NCI-H2029 (cell line): ENCODE measurements at regions not wholly inside any gene's neighbourhood (a gene's known extent, or its start where the extent isn't known, plus 50 kb on each side); places are given as distances from the start of the nearest gene placed in this dataset.
A peak's percentile ranks its signal among the peaks of the same experiment; 100 is the strongest.

Experiments
- DNase-seq: peaks from one replicate; lab custom pipeline; 2025; lab: John Stamatoyannopoulos, UW

DNA sequence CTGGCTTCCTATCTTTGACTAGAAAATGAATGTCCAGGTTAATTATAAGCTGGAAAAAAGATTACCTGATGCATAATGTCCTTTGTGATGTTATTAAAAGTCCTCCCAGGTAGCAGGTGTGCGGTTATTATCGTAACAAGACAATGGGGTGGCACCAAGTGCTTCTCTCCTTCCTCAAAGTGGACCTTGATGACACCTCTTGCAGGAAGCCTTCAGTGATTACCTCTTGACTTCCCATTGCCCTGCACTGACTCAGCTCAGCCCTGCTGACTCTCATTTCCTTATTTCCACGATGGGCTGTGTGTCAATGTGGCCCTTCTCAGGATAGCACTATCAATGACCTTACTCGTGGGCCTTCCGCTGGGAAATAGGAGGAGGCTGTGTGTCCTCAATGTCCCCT is 477.4 kb upstream of the CCL2 start:
- no peak for DNase-seq

DNA sequence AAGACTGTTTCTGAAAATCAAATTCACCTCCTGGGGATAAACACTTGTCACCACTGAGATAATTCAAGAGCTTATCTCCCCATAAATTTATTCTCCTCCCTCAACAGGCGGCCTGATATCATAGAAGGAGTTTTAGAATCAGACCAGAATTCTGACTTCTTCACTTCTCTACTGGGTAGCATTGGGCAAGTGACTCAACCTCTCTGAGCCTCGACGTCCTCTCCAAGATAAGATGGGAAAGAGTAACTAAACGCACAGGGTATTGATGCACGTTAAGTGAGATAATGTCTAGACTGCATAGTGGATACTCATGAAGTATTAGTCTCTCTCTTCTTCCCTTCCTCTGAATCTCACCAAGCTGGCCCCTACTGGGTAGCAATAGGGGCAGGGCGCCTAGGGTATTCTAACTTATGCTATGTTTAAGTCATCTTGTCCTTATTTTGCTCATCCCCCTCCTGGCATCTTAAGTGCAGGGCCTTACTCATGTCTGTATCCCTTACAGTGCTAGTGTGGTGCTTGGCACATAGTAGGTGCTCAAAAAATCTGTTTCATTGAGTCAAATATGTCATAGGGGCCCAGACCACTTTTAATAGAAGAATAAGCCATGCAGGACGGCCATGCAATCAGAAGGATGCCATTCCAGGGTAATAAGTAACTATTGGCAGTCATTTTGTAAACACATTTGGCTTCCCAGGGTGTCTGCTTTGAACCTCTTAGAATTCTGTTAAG is 476.4 kb upstream of the CCL2 start:
- DNase-seq, result no peak

DNA sequence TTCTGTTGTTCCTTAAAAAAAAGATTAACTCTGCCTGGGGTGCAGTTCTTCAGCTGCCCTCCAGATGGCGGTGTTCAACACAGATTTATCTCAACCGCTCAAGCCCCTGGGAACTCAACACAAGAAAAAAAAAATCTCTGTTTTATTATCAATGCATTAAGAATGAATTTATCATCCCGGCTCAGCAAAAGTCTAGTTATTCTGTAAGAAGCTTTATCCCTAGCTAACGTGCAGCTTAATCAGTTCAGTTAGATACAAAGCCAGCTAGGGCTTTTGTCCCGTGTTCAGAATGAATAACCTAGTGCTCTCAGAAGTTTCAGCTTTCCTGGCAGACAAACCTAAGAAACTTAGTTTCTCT is 475.9 kb upstream of the CCL2 start:
- DNase-seq, result peak; percentile 7

DNA sequence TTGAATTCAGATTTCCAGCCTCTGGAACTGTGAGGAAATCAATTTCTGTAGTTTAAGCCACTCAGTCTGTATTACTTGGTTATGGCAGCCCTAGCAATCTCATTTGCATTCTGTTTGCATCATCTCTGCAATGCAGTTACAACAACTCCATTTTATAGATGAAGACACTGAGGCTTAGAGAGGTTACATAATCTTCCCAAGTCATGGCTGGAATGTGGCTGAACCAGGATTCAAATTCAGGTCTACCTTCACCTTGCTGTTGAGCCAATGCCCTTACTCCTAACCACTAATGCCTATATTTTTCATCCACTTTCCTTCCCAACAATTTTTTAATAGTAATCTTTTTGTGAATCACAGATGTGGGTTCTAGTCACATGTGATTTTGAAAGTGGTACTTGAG is 469.8 kb upstream of the CCL2 start:
- no peak for DNase-seq

DNA sequence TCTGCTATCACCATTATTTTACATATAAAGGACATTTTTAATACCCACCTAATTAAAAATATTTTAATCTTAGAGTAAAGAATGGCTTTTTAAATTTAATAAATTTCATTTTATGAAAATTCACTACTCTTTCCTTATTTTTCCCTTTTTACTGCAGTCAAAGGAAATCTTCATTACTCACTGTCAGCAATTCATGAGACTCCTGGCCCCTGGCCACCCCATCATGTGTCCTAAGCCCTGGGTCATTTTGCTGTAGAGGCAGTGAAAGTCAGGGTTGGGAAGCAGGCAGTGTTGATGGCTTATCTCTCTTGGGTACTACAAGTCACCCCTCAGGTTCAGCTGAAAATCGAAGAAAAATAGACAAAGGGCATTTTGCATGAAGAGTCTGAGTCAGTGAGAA is 468.6 kb upstream of the CCL2 start:
- no peak for DNase-seq

DNA sequence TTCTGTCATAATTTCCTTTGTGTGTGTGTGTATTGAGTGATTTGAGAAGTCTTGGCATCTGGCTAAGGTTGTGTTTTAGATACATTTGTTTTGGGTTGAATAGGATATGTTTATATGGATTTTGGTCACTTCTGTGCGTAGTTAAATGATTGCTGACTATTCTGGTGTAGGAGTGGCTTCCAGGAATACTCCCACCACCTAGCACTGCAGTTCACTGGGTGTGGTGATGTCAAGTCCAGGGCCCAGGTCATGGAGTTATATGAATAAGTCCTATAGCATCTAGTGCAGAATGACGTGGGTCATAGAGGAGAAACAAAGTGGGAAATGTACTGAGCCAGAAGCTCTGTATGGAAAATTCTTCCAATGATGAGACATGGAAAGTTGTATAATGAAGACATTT is 465.4 kb upstream of the CCL2 start:
- no peak for DNase-seq

DNA sequence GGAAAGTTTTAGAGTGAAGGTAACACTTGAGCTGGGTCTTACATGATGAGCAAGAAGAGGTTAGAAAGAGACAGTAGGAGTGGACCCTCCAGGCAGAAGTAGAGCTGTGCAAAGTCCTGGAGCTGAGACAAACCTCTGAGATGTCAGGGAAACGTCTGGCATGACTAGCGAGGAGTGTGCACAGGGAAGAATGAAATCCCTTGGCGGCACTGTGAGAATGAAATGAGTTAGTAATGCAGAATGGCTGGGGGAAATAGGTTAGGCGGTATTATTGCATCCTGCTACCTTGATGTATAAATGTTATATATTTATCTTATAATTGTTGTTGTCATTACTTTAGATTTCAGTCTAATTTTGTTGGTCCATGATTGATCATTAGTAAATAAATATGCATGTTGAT is 457.9 kb upstream of the CCL2 start:
- no peak for DNase-seq

DNA sequence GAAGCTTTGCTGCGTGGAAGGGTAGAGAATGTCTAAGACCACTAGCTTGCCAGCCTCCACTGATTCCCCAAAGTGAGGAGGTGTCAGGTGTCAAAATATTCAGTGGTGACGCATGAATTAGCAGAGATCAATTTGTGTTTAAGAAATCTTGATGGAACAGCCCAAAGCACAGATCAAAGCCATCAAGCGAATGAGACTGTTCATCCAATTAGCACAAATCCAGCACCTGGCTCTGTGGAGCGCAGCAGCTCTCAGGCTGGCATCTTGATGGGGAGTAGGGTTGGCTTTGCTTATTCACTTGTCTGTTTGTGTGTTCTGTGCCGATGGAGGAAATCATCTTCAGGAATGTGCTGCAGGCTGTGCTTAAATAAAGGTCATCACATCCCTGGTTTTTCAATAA is 456.8 kb upstream of the CCL2 start:
- no peak for DNase-seq

DNA sequence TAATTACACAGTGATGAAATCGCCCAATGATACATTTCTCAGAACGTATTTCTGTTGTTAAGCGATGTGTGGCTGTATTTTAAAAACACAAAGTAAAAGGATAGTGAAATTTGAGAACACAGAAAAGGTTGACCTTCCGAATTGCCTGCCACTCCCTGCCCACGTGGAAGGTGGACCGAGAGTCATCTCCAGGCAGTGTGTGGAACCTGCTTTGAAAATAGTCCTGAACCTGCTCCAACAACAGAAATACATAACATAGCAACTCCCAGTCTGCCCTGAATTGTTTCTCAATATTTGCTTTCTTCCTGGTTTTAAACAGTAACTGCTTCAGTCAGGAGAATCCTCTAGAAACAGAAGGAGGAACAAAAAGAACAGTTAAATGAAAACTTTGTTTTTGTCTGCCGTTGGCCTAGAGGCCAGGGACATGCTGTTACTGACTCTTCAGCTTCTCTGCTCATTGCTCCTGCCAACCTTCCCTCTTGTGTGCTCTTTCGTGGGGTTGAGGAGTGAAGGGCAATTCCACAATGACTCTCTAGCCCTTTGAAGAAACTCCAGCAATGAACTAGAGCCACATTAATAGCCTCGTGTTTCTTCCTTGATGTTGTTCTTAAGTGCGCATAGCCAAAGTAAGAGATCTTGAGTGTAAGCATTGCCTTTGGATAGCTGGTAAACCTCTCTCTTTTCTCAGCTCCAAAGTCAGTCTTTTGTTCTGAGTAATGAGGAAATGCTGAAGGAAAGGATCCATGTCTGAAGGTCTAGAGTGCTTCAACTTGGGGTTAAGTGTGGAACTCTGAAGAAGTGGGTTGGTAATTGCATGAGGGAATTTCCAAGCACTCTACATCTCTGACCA is 452.5 kb upstream of the CCL2 start:
- DNase-seq, result no peak

DNA sequence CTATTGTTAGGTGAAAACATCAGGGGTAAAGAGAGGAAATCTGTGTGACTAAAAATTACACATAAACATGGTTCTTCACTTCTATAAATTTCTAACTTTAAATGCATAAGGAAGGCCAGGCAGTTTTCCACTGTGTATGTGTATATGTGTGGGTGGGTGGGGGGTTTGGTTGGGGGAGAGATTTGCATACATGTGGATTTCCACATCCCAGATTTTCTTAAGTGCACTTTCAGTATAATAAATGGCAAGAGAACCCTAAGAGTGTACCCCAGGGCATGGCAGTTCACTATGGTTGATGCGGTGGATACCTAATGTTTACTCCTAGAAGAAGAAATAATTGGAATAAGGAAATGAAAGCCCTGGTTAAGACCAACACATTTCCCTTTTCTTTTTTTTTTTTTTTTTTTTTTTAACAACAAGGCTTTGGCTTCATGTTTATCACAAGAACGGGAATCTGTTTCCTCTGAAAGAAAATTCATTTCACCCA is 451.8 kb upstream of the CCL2 start:
- DNase-seq, result no peak

DNA sequence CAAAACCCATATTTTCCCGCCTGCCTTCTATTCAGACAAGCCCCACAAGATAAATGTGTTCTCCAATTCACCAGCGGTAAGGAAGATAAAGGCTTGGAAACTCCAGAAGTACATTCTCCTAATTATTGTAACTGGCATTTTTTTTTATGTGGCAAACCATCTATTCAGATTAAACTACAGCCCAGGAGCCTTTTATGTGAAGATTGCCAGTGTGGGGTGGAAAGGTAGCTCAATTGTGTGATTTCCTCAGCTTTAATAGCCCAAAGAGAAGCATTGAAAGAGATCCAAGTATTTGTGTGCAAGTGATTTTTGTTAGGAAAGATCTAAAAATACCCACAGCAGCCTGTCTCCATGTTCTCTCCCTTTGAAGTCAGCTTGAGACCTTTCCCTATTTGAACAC is 451.4 kb upstream of the CCL2 start:
- no peak for DNase-seq

DNA sequence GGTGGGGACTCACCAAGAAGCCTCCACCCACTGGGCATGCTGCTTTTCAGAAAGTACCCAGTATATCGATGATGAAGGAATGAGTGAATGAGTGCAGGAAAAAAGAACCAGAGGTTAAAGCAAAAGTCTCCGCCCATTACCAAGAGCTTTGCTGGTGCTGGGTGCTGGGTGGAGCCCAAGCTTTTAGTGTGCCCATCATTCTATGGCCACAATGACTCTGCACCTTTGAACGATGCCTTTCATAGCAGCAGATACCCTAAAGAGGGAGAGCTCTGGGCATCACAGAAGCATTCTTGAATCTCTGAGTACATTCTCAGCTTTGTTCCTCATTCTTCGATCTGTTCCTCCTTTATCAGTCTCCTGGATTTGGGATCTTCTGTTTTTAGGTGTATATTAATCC is 450.7 kb upstream of the CCL2 start:
- DNase-seq, result no peak

DNA sequence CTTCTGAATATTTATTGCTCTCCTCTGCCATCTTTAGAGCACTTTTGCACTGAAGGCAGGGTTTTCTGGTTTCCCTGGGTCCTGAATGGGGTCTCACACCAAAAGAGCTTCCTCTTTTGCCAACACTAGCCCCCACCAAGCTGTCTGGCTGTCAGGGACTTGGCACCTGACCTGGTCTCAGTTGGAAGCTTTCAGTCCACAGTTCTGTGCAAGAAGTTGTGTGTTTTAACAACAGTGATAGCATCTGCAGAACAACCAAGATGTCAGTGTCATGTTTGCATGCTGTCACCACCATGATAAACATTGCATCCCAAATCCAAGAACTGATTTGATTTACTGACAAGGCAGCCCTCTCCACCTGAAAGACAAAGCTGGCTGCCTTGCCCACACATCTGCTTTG is 448.5 kb upstream of the CCL2 start:
- no peak for DNase-seq

DNA sequence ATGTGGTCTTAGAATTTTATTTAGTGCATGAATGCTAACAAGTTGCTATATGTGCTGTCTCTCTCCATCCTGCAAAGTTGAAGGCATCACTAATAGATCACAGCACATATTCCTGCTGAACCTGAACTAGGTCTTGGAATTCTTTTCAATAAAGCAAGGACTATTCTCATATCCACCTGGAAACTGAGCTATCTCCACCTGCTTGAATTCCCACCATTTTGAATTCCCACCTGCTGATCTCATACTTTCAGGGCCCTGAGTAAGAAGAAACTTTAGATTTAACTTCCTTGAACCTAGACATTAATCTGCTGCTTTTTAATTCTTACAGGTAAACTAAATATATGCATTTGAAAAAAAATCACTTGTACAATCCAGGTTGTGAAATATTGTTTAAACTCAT is 445.3 kb upstream of the CCL2 start:
- DNase-seq, result no peak

DNA sequence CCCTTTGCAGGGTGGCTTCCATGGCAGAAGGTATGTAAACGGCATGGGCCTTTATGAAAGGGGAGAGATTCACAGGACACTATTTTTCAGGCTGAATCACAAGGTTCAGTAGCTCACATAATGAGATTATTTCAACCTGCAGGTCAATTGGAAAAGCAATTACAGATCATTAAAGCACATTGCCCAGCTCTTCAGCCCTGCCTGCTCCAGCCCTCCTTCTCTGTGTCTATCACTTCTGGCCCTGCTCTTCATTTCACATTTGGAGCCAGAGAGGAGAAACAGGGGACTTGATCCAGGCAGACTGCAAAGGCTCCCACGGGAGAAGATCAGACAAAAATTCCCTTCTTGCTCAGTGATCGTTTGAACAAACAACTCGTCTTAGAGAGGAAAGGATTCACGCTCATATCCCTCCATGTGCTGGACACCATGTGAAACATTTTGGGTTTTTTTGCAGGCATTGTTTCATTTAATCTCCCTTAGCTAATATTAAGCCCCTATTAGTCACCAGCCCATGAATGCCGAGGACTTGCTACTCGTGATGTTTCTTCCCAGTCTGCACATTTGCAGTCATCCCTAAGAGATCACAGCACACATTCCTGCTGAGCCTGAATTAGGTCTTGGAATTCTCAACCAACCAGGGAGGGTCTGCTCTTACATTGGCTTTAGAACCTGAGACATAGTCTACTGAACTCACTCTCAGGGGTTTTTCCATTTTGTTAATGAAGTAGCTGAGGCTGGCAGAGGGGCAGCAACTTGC is 443.9 kb upstream of the CCL2 start:
- DNase-seq, result no peak

DNA sequence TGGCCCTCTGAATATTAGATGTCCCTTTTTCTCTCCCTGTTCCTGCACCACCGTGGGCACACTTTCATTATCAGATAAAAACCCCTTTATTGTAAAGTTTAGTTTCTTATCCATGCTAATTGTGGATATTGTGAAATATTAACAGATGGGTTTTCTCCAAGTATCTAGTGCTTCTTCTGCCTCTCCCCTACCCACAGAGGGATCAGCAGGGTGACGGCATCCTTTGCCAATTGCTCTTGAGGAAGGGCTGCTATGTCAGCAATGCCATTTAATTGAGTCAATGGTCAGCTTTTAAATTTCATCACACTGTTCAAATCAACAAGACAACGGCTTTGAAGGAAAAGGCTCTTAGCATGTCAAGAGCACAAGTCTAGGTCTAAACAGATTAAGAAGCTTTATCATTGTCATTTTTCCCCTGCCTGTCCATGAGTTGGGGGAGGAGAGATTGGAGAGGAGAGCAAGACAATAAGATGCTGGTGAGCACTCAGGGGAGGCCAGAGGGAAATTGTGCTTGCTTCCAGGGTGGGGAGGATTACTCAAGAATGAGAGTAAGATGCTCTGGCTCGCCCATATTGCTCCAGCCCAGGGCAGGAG is 443.0 kb upstream of the CCL2 start:
- DNase-seq, result no peak

DNA sequence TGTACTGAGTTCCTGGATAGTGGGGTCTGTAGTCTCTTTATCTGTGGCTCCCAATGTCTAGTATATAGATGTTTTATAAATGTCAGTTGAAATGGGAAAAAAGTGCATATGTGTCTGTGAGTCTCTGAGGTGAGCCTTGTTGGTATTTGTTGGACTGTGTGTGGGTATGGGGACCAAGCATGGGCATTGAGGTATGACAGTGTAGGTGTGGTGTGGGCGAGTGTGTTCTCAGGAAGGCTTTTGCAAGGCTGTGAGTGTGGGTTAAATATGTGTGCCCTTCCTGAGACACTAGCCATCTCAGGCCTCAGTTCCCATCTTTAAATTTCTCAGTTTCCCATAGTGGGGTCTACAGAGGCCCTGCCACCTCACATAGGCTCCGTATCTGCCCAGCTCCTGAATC is 440.2 kb upstream of the CCL2 start:
- no peak for DNase-seq

DNA sequence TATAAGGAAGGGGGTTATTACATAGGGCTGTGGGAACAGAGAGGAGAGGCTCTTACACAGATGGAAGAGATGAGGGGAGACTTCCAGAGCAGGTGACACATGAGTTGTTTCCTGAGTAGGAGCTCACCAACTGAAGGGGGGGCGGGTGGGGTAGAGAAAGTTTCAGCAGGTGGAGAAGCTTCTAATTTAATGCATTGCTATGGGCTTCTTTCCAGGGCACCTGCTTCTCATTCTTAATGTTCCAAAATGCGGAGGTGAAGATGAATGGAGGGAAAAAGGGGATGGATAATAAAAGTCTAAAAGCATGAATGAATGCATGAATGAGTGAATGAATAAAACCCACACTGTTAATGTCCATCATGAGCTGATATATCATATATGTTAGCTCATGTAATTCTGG is 439.0 kb upstream of the CCL2 start:
- DNase-seq, result no peak

DNA sequence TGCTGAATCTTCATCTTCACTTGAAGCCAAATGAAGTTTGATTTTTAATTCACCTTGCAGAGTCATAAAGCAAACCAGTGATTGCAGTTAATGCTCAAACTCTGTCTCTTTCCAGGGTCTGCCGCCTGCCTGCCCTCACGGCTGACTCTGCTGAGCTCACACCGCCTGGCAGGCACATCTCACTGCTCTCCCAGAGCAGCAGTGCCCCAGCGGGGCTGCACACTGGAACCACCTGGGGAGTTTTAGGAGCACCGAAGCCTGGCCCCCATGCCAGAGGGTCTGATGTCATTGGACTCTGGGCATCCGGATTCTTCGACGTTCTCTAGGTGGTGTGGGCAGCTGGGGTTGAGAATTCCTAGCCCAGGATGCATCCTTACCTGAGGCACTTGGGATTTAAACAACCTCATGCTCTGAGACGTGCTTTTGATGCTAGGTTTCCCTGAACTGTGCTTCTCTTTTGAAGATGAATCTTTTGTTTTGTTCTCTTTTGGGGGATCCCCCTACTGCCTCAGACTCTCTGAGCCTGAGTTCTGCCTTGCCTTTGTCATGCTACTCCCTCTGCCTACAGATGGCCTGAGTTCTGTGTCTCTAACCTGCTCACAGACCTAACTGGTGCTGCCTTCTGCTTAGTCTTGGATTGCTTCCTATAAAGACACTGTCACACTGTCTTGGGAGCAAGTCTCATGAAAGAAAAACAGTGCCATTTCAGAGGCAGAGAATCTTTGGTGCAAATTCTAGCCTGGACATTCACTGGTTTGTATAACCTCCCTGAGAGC is 438.1 kb upstream of the CCL2 start:
- DNase-seq, result no peak

DNA sequence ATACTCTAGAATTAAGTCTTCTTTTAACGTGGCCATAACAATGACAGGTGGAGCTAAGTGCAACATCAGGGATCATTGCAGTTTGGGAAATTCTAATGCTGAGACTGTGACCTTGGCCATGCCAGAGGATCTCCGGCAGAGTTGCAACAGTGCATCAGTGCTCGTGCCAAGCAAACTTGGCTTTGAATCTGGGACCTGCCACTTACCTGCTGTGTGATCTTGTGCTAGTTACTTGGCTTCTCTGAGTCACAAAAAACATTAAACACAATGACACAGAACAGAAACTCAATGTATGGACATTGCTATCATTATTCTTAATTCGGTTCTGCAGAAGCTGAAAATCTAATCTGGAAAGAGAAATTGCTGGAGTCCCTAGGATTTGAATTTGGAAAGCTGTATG is 435.5 kb upstream of the CCL2 start:
- no peak for DNase-seq

DNA sequence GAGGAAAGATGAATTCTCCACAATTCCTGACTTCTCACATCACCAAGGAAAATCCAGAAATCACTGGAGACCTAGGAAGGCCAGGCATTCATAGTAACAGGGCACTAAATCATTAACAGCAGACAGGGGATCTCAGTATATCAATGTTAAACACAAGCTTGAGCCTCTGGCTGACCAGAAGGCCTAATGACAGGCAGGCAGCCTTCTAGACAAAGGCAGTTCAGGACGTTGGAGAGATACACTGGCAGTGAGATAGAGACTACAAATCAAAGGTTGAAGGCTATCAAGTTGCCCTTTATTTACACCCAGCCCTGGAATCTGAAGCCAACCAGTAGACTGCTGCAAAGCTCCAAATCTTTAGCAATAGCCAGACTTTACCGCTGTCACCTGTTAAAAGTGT is 422.8 kb upstream of the CCL2 start:
- DNase-seq, result no peak

DNA sequence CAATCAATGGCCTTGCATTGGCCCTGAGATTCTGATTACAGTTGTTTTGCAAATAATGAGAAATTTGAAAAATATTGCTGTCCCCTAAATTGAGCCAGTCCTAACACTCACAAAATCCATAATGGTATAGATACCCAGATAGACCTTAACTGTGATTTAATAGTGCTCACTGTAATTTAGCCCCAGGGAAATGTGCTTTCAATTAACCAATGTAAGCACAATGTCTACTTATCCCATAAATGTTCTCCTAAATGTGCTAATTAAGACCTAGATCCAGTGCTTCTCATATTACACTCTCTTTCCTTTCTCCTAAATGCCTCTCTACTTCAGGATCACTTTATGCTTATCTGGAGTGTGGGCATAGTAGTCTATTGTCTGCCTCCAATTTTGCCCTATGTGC is 417.8 kb upstream of the CCL2 start:
- DNase-seq, result no peak
